HEK293 (cell line): ENCODE measurements at regions not wholly inside any gene's neighbourhood (a gene's known extent, or its start where the extent isn't known, plus 50 kb on each side); places are given as distances from the start of the nearest gene placed in this dataset.

Experiments used
- CTCF ChIP-seq: fragments of 450-650 bp; formaldehyde crosslinking; IDR thresholded peaks from 2 replicates; pipeline ENCODE4 v1.5.1; 2016; ENCODE audit warnings: missing biosample characterization, missing genetic modification characterization
- TF ChIP-seq, protein P1 (sequence below): fragments of 450-650 bp; formaldehyde crosslinking; optimal IDR thresholded peaks from 2 replicates; pipeline ENCODE3; 2016; ENCODE audit warnings: missing biosample characterization, mild to moderate bottlenecking, missing genetic modification characterization

- TF ChIP-seq, protein P1, sequence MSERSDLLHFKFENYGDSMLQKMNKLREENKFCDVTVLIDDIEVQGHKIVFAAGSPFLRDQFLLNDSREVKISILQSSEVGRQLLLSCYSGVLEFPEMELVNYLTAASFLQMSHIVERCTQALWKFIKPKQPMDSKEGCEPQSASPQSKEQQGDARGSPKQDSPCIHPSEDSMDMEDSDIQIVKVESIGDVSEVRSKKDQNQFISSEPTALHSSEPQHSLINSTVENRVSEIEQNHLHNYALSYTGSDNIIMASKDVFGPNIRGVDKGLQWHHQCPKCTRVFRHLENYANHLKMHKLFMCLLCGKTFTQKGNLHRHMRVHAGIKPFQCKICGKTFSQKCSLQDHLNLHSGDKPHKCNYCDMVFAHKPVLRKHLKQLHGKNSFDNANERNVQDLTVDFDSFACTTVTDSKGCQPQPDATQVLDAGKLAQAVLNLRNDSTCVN (tag by site-specific recombination) = no peak
- no peak for TF ChIP-seq CTCF (tag by site-specific recombination)
Measured at GRCh38 chr11:123338266-123338800, 91.7 kb upstream of the GRAMD1B start.
